Stimulated activated naive B cell treated with anti-CD40 and anti-IgM and Interleukin-4, amounts not matched to agents 10 μg/mL and 1 μg/mL and 100 μg/mL, for 72 hours (primary cell): ENCODE measurements at regions not wholly inside any gene's neighbourhood (a gene's known extent, or its start where the extent isn't known, plus 50 kb on each side); places are given as distances from the start of the nearest gene placed in this dataset.
"Not testable (repeated sequence)": the region's sequence is repeated elsewhere in the genome, so short reads cannot be mapped to it uniquely, and the experiment has no call there.

Source experiments
- ATAC-seq, 2 donors: fragments of 150-1000 bp; cut with Tn5 transposase; replicated peaks; 2 replicates each; pipeline ENCODE4 v1.10.0; 2021; ENCODE audit warnings: moderate library complexity in 1 of 2
- DNase-seq: peaks from one replicate; pipeline ENCODE4 v3.0.0; 2021
- H3K27ac Mint-ChIP-seq: one replicate; pipeline ENCODE4 v1.8.0; 2022; ENCODE audit warnings: mild to moderate bottlenecking, mixed read lengths
- H3K27me3 Mint-ChIP-seq, 2 donors: one replicate each; pipeline ENCODE4 v1.8.0; 2022; ENCODE audit warnings: mixed read lengths in 2 of 2
- H3K36me3 Mint-ChIP-seq, 2 donors: one replicate each; pipeline ENCODE4 v1.8.0; 2022; ENCODE audit warnings: mixed read lengths in 2 of 2, mild to moderate bottlenecking in 1 of 2
- H3K4me1 Mint-ChIP-seq, 2 donors: one replicate each; pipeline ENCODE4 v1.8.0; 2022; ENCODE audit warnings: mixed read lengths in 2 of 2, mild to moderate bottlenecking in 1 of 2
- H3K4me3 Mint-ChIP-seq, 2 donors: one replicate each; pipeline ENCODE4 v1.8.0; 2022; ENCODE audit warnings: mild to moderate bottlenecking in 2 of 2, mixed read lengths in 2 of 2, moderate library complexity in 1 of 2
- H3K9me3 Mint-ChIP-seq, 2 donors: one replicate each; pipeline ENCODE4 v1.8.0; 2022; ENCODE audit warnings: mixed read lengths in 2 of 2, mild to moderate bottlenecking in 1 of 2

- no peaks in the 10 kb centered on the region for H3K36me3 Mint-ChIP-seq
- no peaks in the 10 kb centered on the region for H3K9me3 Mint-ChIP-seq
- ATAC-seq = no peak
- H3K27me3 Mint-ChIP-seq = no peaks in the 10 kb centered on the region
- no peak overlapping the region for H3K27ac Mint-ChIP-seq
- H3K4me1 Mint-ChIP-seq = peaks cover 0 to 4% of the 10 kb centered on the region in 2 donors
- no peak for DNase-seq
- no peak overlapping the region for H3K4me3 Mint-ChIP-seq
These were observed 308.2 kb upstream of the PRR16 start for GRCh38 chr5:120155873-120156272.

GRCh38 chr5:120158211-120158610 lies 305.9 kb upstream of the PRR16 start:
- Mint-ChIP-seq H3K27me3 (no peaks in the 10 kb centered on the region), H3K4me3 (no peak overlapping the region), H3K36me3 (no peaks in the 10 kb centered on the region), H3K9me3 (no peaks in the 10 kb centered on the region), H3K27ac (no peak overlapping the region), H3K4me1 (no peaks in the 10 kb centered on the region)
- no peak for ATAC-seq
- DNase-seq = no peak

GRCh38 chr5:120159155-120159554 lies 304.9 kb upstream of the PRR16 start:
- ATAC-seq (no peak), DNase-seq (no peak)
- Mint-ChIP-seq H3K9me3 (no peaks in the 10 kb centered on the region), H3K36me3 (no peaks in the 10 kb centered on the region), H3K4me1 (no peaks in the 10 kb centered on the region), H3K27ac (no peak overlapping the region), H3K4me3 (no peak overlapping the region), H3K27me3 (no peaks in the 10 kb centered on the region)

GRCh38 chr5:120160124-120160895 lies 303.8 kb upstream of the PRR16 start:
- ATAC-seq (no peak), DNase-seq (no peak)
- no peaks in the 10 kb centered on the region for H3K4me1 Mint-ChIP-seq
- no peak overlapping the region for H3K27ac Mint-ChIP-seq
- H3K4me3 Mint-ChIP-seq = no peak overlapping the region
- no peaks in the 10 kb centered on the region for H3K9me3 Mint-ChIP-seq
- no peaks in the 10 kb centered on the region for H3K27me3 Mint-ChIP-seq
- no peaks in the 10 kb centered on the region for H3K36me3 Mint-ChIP-seq

GRCh38 chr5:120162321-120162720 lies 301.8 kb upstream of the PRR16 start:
- ATAC-seq (no peak), DNase-seq (no peak)
- Mint-ChIP-seq H3K27ac (no peak overlapping the region), H3K36me3 (no peaks in the 10 kb centered on the region), H3K4me1 (no peaks in the 10 kb centered on the region), H3K4me3 (no peak overlapping the region), H3K27me3 (no peaks in the 10 kb centered on the region), H3K9me3 (no peaks in the 10 kb centered on the region)

- ATAC-seq = no peak
- no peak for DNase-seq
- Mint-ChIP-seq H3K27ac (no peak overlapping the region), H3K4me1 (no peaks in the 10 kb centered on the region), H3K27me3 (no peaks in the 10 kb centered on the region), H3K36me3 (no peaks in the 10 kb centered on the region), H3K9me3 (no peaks in the 10 kb centered on the region), H3K4me3 (no peak overlapping the region)
These were observed 300.1 kb upstream of the PRR16 start for GRCh38 chr5:120164037-120164436.

GRCh38 chr5:120164986-120165385 lies 299.1 kb upstream of the PRR16 start:
- Mint-ChIP-seq H3K27ac (no peak overlapping the region), H3K4me3 (no peak overlapping the region), H3K36me3 (no peaks in the 10 kb centered on the region), H3K27me3 (no peaks in the 10 kb centered on the region), H3K9me3 (no peaks in the 10 kb centered on the region), H3K4me1 (no peaks in the 10 kb centered on the region)
- DNase-seq (no peak), ATAC-seq (no peak)

- Mint-ChIP-seq H3K36me3 (no peaks in the 10 kb centered on the region), H3K9me3 (no peaks in the 10 kb centered on the region), H3K4me1 (no peaks in the 10 kb centered on the region), H3K4me3 (no peak overlapping the region), H3K27me3 (no peaks in the 10 kb centered on the region), H3K27ac (no peak overlapping the region)
- DNase-seq = no peak
- no peak for ATAC-seq
These were observed 291.0 kb upstream of the PRR16 start for GRCh38 chr5:120173125-120173524.

- DNase-seq (no peak), ATAC-seq (no peak)
- no peaks in the 10 kb centered on the region for H3K9me3 Mint-ChIP-seq
- no peaks in the 10 kb centered on the region for H3K27me3 Mint-ChIP-seq
- H3K4me1 Mint-ChIP-seq = no peaks in the 10 kb centered on the region
- H3K4me3 Mint-ChIP-seq = no peak overlapping the region
- H3K36me3 Mint-ChIP-seq = no peaks in the 10 kb centered on the region
- H3K27ac Mint-ChIP-seq = no peak overlapping the region
These were observed 290.0 kb upstream of the PRR16 start for GRCh38 chr5:120174089-120174488.

GRCh38 chr5:120181238-120181637 lies 282.9 kb upstream of the PRR16 start:
- H3K4me3 Mint-ChIP-seq, DNase-seq, H3K27me3 Mint-ChIP-seq, H3K4me1 Mint-ChIP-seq, H3K36me3 Mint-ChIP-seq, ATAC-seq, H3K9me3 Mint-ChIP-seq, H3K27ac Mint-ChIP-seq: not testable (repeated sequence)

- not testable (repeated sequence) for H3K27ac Mint-ChIP-seq
These were observed 269.4 kb upstream of the PRR16 start for GRCh38 chr5:120194650-120195049.

GRCh38 chr5:120199559-120199958 lies 264.5 kb upstream of the PRR16 start:
- Mint-ChIP-seq H3K4me3 (no peak overlapping the region), H3K27me3 (no peaks in the 10 kb centered on the region), H3K9me3 (peaks cover 3 to 4% of the 10 kb centered on the region in 2 donors), H3K4me1 (no peaks in the 10 kb centered on the region), H3K27ac (no peak overlapping the region), H3K36me3 (no peaks in the 10 kb centered on the region)
- no peak for DNase-seq
- no peak for ATAC-seq

More at GRCh38 chr5:120194650-120195049, 269.4 kb upstream of the PRR16 start:
- ATAC-seq, H3K9me3 Mint-ChIP-seq, H3K27me3 Mint-ChIP-seq, H3K36me3 Mint-ChIP-seq, H3K4me3 Mint-ChIP-seq, DNase-seq, H3K4me1 Mint-ChIP-seq: not testable (repeated sequence)

GRCh38 chr5:120207129-120207528 lies 257.0 kb upstream of the PRR16 start:
- H3K4me1 Mint-ChIP-seq = no peaks in the 10 kb centered on the region
- no peak overlapping the region for H3K4me3 Mint-ChIP-seq
- DNase-seq (no peak), ATAC-seq (no peak)
- no peaks in the 10 kb centered on the region for H3K36me3 Mint-ChIP-seq
- no peaks in the 10 kb centered on the region for H3K27me3 Mint-ChIP-seq
- H3K27ac Mint-ChIP-seq = no peak overlapping the region
- H3K9me3 Mint-ChIP-seq = peaks cover 7 to 8% of the 10 kb centered on the region in 2 donors

- ATAC-seq (no peak), DNase-seq (no peak)
- no peak overlapping the region for H3K27ac Mint-ChIP-seq
- no peaks in the 10 kb centered on the region for H3K4me1 Mint-ChIP-seq
- no peaks in the 10 kb centered on the region for H3K36me3 Mint-ChIP-seq
- H3K4me3 Mint-ChIP-seq = no peak overlapping the region
- no peaks in the 10 kb centered on the region for H3K9me3 Mint-ChIP-seq
- no peaks in the 10 kb centered on the region for H3K27me3 Mint-ChIP-seq
These were observed 247.1 kb upstream of the PRR16 start for GRCh38 chr5:120217001-120217400.

- no peaks in the 10 kb centered on the region for H3K27me3 Mint-ChIP-seq
- peaks cover 0 to 1% of the 10 kb centered on the region in 2 donors for H3K9me3 Mint-ChIP-seq
- H3K4me3 Mint-ChIP-seq = no peak overlapping the region
- no peaks in the 10 kb centered on the region for H3K4me1 Mint-ChIP-seq
- no peak overlapping the region for H3K27ac Mint-ChIP-seq
- DNase-seq (no peak), ATAC-seq (no peak)
- H3K36me3 Mint-ChIP-seq = no peaks in the 10 kb centered on the region
These were observed 244.1 kb upstream of the PRR16 start for GRCh38 chr5:120219988-120220387.

- no peak overlapping the region for H3K27ac Mint-ChIP-seq
- ATAC-seq (no peak), DNase-seq (no peak)
- no peaks in the 10 kb centered on the region for H3K4me1 Mint-ChIP-seq
- H3K36me3 Mint-ChIP-seq = no peaks in the 10 kb centered on the region
- no peaks in the 10 kb centered on the region for H3K27me3 Mint-ChIP-seq
- H3K4me3 Mint-ChIP-seq = no peak overlapping the region
- H3K9me3 Mint-ChIP-seq = peaks cover 3 to 6% of the 10 kb centered on the region in 2 donors
These were observed 238.6 kb upstream of the PRR16 start for GRCh38 chr5:120225524-120225923.
